ENCODE measurements at regions not wholly inside any gene's neighbourhood (a gene's known extent, or its start where the extent isn't known, plus 50 kb on each side); places are given as distances from the start of the nearest gene placed in this dataset.

DNA sequence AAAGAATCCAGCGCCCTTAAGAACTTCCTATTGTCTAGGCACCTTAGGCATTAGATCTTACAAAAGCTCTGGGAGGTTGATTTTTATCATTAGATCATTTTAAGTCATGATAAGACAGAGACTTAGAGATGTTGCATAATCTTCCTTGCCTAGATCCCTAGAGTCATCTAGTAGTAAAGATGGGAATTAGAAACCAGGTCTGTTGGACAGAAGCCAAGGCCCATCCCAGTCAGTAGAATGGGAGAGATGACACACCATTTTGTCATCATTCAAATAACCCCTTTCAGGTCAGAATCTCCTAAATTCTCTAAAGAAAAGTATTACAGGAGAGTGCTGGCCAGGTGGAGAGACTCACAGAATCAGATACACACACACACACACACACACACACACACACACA lies 579.1 kb downstream of the BMP2 start (continued):
- TF ChIP-seq ZNF610 (tag by site-specific recombination; IDR thresholded peaks at IDR 0.05; ENCODE audit: borderline replicate concordance): no peak
- TF ChIP-seq ZNF747 (tag by site-specific recombination; IDR thresholded peaks at IDR 0.05): no peak
- TF ChIP-seq, protein P1, sequence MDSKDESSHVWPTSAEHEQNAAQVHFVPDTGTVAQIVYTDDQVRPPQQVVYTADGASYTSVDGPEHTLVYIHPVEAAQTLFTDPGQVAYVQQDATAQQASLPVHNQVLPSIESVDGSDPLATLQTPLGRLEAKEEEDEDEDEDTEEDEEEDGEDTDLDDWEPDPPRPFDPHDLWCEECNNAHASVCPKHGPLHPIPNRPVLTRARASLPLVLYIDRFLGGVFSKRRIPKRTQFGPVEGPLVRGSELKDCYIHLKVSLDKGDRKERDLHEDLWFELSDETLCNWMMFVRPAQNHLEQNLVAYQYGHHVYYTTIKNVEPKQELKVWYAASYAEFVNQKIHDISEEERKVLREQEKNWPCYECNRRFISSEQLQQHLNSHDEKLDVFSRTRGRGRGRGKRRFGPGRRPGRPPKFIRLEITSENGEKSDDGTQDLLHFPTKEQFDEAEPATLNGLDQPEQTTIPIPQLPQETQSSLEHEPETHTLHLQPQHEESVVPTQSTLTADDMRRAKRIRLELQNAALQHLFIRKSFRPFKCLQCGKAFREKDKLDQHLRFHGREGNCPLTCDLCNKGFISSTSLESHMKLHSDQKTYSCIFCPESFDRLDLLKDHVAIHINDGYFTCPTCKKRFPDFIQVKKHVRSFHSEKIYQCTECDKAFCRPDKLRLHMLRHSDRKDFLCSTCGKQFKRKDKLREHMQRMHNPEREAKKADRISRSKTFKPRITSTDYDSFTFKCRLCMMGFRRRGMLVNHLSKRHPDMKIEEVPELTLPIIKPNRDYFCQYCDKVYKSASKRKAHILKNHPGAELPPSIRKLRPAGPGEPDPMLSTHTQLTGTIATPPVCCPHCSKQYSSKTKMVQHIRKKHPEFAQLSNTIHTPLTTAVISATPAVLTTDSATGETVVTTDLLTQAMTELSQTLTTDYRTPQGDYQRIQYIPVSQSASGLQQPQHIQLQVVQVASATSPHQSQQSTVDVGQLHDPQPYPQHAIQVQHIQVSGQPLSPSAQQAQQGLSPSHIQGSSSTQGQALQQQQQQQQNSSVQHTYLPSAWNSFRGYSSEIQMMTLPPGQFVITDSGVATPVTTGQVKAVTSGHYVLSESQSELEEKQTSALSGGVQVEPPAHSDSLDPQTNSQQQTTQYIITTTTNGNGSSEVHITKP (tag by site-specific recombination; IDR thresholded peaks at IDR 0.05): no peak
- TF ChIP-seq ZNF184 (tag by site-specific recombination; IDR thresholded peaks at IDR 0.05): no peak
- no peak for TF ChIP-seq ZNF621 (tag by site-specific recombination; IDR thresholded peaks at IDR 0.05)
- TF ChIP-seq, protein P2, sequence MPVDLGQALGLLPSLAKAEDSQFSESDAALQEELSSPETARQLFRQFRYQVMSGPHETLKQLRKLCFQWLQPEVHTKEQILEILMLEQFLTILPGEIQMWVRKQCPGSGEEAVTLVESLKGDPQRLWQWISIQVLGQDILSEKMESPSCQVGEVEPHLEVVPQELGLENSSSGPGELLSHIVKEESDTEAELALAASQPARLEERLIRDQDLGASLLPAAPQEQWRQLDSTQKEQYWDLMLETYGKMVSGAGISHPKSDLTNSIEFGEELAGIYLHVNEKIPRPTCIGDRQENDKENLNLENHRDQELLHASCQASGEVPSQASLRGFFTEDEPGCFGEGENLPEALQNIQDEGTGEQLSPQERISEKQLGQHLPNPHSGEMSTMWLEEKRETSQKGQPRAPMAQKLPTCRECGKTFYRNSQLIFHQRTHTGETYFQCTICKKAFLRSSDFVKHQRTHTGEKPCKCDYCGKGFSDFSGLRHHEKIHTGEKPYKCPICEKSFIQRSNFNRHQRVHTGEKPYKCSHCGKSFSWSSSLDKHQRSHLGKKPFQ (tag by site-specific recombination; IDR thresholded peaks at IDR 0.05): no peak
- no peak for TF ChIP-seq OSR2 (tag by site-specific recombination; IDR thresholded peaks at IDR 0.05)
- TF ChIP-seq YY1 (tag by site-specific recombination; IDR thresholded peaks at IDR 0.05): no peak
- no peak for TF ChIP-seq ZXDB (tag by site-specific recombination; IDR thresholded peaks at IDR 0.05)
- no peak for TF ChIP-seq ZNF214 (tag by site-specific recombination; IDR thresholded peaks at IDR 0.05; ENCODE audit: borderline replicate concordance)
- TF ChIP-seq ZNF777 (tag by site-specific recombination; IDR thresholded peaks at IDR 0.05; ENCODE audit: borderline replicate concordance): no peak

DNA sequence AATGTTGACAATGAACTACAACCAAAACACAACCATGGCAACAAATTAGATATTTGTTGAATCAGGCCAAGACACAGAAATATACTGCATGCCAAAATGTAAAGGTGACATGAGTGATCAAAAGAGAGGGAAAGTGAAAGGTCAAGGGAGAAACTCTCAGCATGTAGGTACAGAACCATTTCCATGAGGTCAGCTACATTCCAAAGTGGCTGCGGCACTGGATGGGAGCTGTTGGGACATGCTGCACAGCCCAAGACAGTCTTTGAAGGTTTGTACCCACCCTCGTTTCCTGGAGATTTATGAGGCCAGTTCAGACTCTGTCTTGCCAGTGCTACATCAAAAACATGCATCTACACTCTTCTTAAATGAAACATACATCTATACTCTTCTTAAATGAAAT lies 579.9 kb downstream of the BMP2 start:
- H3K36me3 ChIP-seq (ENCODE audit: control insufficient read depth in 2 of 2, insufficient read depth in 1 of 2, low read length in 2 of 2): no peaks in the 10 kb centered on the region
- no peak overlapping the region for H3K4me3 ChIP-seq (ENCODE audit: low read depth, low read length)
- H3K4me1 ChIP-seq (ENCODE audit: control insufficient read depth, insufficient read depth, low read length): no peaks in the 10 kb centered on the region
- no peak overlapping the region for H3K27ac ChIP-seq (ENCODE audit: extremely low read depth, low read depth, low read length)
- CTCF ChIA-PET: no interaction called here
- TF ChIP-seq, protein P3, sequence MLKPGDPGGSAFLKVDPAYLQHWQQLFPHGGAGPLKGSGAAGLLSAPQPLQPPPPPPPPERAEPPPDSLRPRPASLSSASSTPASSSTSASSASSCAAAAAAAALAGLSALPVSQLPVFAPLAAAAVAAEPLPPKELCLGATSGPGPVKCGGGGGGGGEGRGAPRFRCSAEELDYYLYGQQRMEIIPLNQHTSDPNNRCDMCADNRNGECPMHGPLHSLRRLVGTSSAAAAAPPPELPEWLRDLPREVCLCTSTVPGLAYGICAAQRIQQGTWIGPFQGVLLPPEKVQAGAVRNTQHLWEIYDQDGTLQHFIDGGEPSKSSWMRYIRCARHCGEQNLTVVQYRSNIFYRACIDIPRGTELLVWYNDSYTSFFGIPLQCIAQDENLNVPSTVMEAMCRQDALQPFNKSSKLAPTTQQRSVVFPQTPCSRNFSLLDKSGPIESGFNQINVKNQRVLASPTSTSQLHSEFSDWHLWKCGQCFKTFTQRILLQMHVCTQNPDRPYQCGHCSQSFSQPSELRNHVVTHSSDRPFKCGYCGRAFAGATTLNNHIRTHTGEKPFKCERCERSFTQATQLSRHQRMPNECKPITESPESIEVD (tag by site-specific recombination; IDR thresholded peaks at IDR 0.05): no peak
- TF ChIP-seq, protein P4, sequence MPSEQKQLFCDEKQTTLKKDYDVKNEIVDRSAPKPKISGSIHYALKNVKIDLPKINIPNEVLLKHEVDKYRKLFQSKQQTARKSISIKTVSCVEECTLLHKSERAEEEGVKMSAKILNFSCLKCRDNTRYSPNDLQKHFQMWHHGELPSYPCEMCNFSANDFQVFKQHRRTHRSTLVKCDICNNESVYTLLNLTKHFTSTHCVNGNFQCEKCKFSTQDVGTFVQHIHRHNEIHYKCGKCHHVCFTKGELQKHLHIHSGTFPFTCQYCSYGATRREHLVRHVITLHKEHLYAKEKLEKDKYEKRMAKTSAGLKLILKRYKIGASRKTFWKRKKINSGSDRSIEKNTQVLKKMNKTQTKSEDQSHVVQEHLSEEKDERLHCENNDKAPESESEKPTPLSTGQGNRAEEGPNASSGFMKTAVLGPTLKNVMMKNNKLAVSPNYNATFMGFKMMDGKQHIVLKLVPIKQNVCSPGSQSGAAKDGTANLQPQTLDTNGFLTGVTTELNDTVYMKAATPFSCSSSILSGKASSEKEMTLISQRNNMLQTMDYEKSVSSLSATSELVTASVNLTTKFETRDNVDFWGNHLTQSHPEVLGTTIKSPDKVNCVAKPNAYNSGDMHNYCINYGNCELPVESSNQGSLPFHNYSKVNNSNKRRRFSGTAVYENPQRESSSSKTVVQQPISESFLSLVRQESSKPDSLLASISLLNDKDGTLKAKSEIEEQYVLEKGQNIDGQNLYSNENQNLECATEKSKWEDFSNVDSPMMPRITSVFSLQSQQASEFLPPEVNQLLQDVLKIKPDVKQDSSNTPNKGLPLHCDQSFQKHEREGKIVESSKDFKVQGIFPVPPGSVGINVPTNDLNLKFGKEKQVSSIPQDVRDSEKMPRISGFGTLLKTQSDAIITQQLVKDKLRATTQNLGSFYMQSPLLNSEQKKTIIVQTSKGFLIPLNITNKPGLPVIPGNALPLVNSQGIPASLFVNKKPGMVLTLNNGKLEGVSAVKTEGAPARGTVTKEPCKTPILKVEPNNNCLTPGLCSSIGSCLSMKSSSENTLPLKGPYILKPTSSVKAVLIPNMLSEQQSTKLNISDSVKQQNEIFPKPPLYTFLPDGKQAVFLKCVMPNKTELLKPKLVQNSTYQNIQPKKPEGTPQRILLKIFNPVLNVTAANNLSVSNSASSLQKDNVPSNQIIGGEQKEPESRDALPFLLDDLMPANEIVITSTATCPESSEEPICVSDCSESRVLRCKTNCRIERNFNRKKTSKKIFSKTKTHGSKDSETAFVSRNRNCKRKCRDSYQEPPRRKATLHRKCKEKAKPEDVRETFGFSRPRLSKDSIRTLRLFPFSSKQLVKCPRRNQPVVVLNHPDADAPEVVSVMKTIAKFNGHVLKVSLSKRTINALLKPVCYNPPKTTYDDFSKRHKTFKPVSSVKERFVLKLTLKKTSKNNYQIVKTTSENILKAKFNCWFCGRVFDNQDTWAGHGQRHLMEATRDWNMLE (tag by site-specific recombination; conservative IDR thresholded peaks at IDR 0.05; ENCODE audit: low read depth): no peak
- TF ChIP-seq ZNF623 (tag by site-specific recombination; IDR thresholded peaks at IDR 0.05): no peak
- no peak for TF ChIP-seq ZNF175 (tag by site-specific recombination; IDR thresholded peaks at IDR 0.05)
- H3K9me3 ChIP-seq (ENCODE audit: control insufficient read depth, insufficient read depth, low read depth, low read length): no peaks in the 10 kb centered on the region
- POLR2A ChIA-PET: no interaction called here
